OCI-LY7 (cell line): ENCODE measurements at regions not wholly inside any gene's neighbourhood (a gene's known extent, or its start where the extent isn't known, plus 50 kb on each side); places are given as distances from the start of the nearest gene placed in this dataset.

Experiments
- CTCF ChIP-seq: fragments of 200-600 bp; sonication (generic); conservative IDR thresholded peaks from 2 replicates; pipeline ENCODE4 v1.5.1; 2014; ENCODE audit warnings: mild to moderate bottlenecking, antibody characterized with exemption, low read length, moderate library complexity, mixed read lengths
- EZH2phosphoT487 ChIP-seq: fragments of 200-600 bp; sonication (generic); IDR thresholded peaks from 2 replicates; pipeline ENCODE4 v1.6.1; 2018; ENCODE audit warnings: low read depth, borderline replicate concordance, mild to moderate bottlenecking, mixed run types, antibody characterized with exemption, low read length, moderate library complexity, mixed read lengths

GRCh38 chr10:16234916-16235315 is 201.9 kb upstream of the PTER start:
- TF ChIP-seq EZH2phosphoT487 (no peak), CTCF (no peak)
